HG03066 (cell line): ENCODE measurements at regions not wholly inside any gene's neighbourhood (a gene's known extent, or its start where the extent isn't known, plus 50 kb on each side); places are given as distances from the start of the nearest gene placed in this dataset.

Experiments used
- ATAC-seq: cut with Tn5 transposase; IDR thresholded peaks from one replicate; pipeline ENCODE4 v1.9.1; 2021; ENCODE audit warnings: low read depth; ENCODE audit not compliant: unreplicated experiment

DNA sequence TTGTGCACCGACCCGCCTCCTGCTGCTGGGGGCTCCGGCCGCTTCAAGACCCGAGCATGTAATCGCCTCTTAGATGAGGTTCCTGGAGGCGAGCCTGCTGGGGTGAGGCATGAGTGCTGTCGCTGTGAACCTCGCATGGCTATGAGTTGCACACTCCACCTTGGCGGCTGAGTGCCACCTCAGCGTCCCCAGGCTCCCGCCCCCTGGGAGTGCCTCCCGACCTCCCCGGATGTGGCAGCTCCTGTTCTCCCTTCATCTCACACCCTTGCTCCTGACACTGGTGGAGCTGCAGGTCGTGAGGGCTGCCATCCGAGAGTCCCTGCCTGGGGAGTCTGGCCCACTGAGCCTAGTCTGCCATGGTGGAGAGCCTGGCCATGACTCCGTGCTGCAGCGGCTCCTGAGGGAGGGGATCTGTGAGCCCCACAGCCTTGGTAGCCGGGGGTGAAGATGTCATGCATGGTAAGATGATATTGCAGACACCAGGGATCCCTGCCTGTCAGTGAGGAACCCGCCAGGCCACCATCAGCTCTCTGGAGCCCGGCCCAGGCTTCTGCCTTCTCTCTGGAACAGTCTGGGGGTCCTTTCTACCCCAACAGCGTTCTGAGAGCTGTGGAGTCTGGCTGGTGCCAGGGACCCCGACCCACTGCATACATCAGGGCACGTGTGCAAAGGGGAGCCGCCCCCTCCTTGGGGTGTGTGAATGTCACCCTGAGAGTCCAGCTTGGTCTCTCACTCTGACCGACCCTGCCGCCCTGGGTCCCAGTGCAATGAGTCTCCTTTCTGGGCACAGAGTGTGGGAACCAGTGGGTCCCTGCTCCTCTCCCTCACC is 61.6 kb upstream of the HS6ST1 start:
- ATAC-seq = no peak

DNA sequence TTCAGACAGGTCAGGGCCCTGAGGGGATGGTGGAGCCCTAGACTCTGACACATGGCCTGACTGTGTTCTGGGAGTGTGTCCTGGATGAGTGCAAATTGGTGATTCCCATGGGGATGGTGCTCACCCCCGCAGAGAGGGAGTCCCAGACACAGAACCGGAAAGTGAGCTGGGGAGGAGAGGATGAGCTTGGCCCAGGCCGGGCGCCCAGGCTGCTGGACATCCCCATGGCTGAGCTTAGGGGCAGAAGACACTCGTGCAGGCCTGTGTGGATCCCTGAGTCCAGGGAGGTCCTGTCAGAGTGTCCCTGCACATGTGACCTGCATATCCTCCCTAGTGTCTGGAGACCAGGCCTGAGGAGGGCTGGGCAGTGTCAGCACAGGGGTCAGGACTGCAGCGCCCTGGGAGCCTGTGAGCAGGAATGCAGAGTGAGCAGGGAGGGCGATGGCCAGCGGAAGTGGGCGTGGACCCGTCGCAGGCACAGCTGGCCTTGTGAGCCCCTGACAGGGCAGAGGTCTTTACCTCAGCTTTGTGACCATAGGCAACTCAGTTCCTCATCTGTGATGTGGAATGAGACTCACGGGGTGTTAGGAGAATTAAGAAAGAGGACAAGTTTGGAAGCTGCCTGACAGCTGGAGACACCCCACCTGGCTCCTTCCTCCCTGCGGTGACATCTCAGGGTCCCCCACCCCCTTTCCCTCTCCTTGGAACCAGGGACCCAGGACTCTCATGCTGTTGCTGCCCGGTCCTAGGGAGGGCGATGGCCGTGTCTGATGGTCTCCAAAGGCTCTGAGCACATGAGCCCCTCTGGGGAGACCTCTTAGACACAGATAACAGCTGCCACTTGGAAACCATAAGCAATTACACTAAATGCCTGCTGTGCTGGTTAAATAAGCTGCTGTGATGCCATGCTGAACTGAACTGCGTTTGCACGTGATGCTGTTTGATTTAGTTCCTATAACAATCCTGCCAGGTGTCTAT is 62.6 kb upstream of the HS6ST1 start:
- no peak for ATAC-seq

DNA sequence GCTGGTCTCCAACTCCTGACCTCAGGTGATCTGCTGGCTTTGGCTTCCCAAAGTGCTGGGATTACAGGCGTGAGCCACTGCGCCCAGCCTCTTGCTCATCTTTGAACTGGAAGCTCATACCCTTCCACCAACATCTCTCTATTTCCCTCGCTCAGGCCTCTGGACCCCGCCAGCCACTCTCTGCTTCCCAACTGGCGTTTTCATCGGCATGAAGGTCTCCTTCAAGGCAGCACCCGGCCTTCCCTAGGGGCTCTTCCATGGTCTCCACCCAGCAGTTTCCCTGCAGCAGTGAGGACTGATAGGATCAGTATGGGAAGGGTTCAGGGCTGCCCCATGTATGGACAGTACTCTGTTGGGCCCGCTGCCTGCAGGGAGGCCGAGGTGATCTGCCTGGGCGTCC is 65.8 kb upstream of the HS6ST1 start:
- ATAC-seq = no peak

DNA sequence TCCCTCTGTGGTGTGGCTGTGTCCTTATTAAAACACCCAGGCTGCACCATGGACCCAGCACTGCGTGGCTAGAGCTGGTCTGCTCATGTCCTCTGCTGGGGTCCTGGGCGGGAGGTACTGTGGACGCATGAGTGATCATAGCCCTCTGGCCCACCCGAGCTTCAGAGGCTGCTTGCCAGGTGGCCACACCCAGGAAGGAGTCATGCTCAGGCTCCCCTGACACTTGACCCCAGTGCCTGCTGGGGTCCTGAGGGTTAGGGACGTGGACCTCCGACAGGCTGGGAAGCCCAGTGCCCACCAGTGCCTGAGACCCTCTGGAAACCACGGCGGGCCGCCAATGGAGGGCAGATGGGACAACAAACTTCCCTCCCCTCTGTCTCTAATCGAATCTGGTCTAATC is 66.3 kb upstream of the HS6ST1 start:
- no peak for ATAC-seq

- ATAC-seq = no peak
Measured at GRCh38 chr2:128385365-128385764, 66.7 kb upstream of the HS6ST1 start.

- ATAC-seq = no peak
Measured at GRCh38 chr2:128386066-128386465, 67.4 kb upstream of the HS6ST1 start.

GRCh38 chr2:128388499-128388941 is 69.9 kb upstream of the HS6ST1 start:
- no peak for ATAC-seq

DNA sequence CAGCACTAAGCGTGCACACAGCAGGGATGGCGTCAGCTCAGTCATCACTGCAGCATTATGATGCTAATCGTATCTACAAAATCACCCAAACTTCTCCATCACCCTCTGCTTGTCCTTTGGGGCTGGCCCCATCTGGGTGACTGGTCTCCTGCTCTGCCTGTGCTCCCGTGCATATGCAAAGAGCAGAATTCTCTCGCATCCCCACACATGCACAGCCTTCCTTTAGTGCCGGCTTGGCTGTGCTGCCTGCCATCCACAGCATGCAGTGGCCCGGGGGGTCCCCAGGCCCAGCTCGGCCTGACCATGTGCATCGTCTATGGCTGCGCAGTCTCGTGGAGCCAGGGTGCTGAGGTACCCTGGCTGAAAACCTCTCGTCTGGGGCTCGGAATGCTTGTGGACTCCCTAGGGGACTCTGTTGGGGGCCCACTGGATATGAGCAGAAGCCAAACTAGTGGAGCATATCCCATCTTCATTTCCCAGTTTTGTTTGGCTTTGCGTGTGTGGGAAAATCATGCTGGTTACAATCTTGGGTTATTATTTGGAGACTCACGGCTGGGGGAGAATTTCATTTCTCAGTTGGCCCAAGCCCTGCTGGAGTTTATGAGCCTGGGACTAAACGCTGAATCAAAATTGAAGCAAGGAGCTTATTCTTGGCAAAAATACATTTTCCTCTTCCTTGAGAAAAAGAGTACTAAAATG is 70.9 kb upstream of the HS6ST1 start:
- ATAC-seq = no peak

DNA sequence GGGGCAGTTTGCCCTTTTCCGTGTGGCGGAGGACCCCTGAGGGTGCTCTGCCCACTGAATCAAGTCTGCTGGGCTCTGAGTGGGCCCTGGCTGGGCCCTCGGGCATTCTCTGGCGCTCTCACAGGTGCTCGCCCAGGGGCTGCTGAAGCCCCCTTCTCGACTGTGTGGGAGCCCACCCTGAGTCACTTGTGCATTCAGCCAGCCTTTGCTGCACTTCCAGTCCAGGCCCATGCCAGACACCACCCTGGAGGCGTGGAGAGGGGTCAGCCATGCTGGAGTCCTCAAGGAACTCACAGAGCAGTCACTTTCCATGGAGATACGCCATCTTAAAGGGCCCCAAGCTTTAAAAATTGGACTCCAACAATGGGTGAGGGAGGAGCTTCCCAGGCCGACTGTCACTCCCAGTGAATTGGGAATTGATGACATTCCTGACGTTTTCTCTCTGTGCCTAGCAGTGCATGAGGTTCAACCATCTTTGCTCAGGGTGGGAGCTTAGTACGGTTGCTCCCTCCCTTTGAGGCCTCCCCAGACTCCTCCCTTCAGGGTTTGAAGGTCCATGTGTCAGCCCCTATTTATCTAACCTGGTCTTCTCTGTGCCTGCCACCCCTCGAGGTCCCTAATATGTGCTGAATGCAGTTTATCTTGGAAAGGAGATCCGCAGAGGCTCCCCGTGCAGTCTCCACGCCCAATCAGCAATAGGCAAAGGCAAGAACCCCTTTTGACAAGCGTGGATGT is 71.8 kb upstream of the HS6ST1 start:
- ATAC-seq = no peak

DNA sequence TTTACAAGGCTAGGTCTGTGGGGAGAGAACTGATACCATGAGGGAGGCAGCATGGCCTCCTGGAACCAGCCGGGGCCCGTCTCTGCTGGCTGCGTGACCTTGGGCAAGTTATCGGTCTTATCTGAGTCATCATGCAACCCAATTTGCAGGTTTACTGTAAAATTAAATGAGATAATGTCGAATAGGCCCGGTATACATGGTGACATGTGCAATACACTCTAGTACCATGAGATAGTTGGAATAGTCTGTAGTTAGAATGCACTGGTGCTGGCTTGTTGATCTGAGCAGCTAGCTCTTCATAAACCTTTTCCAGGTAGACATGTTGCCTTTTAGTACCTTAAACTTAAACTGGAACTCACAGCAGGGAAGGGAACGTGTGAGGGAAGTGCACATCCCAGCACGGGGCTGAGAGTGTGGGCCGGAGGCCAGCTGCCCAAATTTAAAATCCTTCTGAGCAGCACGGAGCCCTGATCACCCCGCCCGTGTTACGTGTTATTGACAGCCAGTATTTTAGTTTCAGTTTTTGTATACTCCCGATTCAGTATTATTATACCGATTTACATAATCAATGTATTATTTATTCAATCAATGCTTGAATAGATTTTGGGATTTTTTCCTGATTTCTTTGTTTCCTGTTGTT is 72.4 kb upstream of the HS6ST1 start:
- ATAC-seq = no peak

GRCh38 chr2:128391679-128392078 is 73.0 kb upstream of the HS6ST1 start:
- ATAC-seq = no peak

DNA sequence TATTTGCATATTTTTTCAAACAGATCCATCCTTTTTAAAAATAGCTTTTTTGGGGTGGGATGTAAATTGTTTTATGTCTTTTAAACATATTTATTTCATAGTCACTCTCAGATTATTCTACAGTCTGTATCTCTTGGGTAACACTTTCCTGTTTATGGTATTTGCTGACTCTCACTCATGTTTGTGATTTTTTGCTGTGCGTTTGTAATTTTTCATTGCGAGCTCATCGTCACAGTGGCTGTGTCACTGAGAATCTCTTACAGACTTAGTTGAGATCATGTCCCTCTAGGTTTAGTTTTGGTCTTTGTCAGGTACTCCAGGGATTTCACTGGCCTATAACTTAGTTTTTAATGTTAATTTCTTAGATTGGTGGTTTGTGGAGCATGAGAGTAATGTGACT is 73.5 kb upstream of the HS6ST1 start:
- ATAC-seq = no peak

DNA sequence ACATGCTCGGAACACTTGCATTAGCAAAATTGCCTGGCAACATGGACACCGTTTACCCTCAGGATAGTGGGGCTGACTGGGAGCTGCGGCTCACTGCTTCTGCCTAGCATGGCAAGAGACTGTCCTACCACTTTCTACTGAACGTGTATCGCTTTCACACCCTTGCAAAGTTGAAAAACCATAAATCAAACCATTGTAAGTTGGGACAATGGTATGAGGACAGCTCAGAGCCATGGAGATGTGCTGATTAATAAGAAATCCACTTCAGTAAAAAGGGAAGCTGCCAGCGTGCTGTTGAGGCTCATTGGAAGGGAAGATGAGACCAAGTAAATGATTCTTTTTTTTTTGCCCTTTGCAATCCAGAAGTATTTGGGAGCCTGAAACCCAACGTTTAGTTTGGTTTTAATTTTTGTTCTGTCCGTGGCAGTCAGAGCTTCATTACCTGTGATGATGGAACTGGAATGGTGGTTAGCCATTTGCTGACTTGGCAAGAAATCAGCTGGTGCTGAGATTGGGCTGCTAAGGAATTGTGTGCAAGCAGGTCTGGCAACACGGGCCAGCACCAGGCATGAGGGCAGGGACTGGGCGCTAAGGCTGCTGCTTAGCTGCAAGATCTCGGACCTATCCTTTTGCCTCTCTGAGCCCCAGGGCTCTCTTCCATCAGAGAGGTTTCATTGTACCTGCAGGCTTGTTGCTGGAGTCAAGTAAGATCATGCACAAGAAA is 75.5 kb upstream of the HS6ST1 start:
- ATAC-seq = no peak

DNA sequence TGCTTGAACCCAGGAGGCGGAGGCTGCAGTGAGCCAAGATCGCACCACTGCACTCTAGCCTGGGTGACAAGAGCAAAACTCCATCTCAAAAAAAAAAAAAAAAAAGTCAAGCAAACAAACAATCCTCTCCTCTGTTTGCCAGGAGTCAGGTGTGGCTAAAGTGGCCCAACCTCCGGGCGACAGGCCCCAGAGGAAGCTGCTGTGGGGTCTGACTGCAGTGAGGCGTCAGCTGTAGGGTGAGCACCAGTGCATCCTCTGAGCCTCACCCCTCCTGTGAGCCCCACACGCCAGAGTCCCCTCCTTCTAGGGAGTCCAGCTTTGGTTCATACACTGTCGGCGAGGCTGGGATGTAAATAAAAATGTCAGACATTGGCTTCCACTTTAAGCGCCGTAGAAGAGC is 76.5 kb upstream of the HS6ST1 start:
- ATAC-seq = no peak

DNA sequence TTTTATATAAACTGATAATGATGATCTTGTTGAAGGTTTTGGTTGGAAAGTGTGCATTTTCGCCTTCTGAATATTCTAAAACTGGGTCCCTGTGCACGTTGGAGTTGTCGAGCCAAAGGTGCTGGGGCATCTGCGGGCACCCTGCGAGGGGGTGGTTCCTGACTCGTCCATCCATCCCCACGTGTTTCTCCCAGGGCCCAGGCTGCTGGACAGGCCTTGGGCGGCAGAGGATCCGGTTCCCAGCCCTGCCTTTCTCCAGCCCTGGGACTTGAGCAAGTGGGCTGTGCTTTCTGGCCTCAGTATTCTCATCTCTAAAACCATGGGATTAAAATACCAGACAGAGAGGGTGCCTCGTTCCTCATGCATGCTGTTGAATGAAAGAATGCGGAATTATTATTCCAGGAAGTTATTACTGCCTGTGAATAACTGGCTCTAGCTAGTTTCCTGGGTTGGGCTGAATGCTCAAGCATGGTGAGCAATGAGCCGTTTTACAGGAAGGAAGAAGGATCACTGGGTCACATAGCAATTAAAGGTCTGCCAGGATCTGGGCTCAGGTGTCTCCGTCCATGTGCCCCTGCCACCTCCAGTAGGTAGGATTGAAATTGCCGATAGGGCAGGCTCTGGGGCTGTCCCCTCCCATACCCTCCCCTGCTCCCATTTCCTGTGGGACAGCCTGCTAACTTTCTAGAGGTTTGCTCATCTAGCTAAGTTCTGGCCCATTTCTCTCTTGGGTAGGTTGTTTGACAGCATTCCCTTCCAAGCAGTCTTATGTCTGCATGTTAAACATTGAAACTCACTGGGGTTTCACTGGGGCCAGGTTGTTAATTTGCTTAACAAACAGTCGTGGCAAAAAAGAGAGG is 77.2 kb upstream of the HS6ST1 start:
- no peak for ATAC-seq

DNA sequence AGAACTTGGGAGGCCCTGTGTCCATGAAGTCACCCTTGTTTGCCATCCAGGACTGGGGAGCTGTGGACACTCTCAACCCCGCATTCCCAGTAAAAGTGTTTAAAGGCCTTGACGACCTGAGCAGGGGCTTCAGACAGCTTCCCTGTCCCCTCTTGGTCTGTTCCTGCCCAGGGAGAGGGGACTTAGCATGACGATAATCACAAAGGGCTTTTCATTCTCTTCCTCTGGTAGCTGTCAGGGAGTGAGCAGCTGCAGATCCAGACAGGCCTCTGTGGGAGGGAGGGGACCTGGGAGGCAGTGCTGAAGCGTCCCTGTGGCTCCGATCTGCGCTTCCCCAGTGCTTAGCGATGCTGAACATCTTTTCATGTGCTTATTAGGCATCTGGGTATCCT is 77.8 kb upstream of the HS6ST1 start:
- ATAC-seq = no peak

GRCh38 chr2:128396946-128397345 is 78.3 kb upstream of the HS6ST1 start:
- no peak for ATAC-seq

DNA sequence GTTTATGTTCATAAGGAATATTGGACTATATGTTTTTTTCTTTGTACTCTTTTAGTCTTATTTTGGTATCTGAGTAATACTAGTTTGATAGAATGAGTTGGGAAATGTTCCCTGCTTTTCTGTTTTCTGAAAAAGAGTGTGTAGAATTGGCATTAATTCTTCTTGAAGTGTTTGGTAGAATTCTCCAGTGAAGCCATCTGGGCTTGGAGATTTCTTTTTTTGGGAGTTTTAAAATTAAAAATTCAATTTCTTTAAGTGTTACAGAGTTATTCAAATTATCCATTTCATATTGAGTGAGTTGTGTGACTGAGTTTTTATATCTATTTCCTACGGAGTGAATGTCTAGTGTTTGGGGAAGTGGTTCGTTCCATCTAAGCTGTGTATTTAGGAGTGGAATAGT is 80.6 kb upstream of the HS6ST1 start:
- no peak for ATAC-seq
